Gastroesophageal sphincter (tissue), 2 donors: ENCODE measurements at regions not wholly inside any gene's neighbourhood (a gene's known extent, or its start where the extent isn't known, plus 50 kb on each side); places are given as distances from the start of the nearest gene placed in this dataset.

ENCODE experiments used
- POLR2A ChIP-seq, 2 donors: fragments of 450-650 bp; IDR thresholded peaks; one replicate each; pipeline ENCODE4 v1.6.1; 2017; ENCODE audit warnings: antibody characterized with exemption in 2 of 2, mild to moderate bottlenecking in 2 of 2, moderate library complexity in 1 of 2
- POLR2AphosphoS5 ChIP-seq: sonication (generic); formaldehyde crosslinking; IDR thresholded peaks from one replicate; pipeline ENCODE4 v1.6.1; 2017; ENCODE audit warnings: antibody characterized with exemption

DNA sequence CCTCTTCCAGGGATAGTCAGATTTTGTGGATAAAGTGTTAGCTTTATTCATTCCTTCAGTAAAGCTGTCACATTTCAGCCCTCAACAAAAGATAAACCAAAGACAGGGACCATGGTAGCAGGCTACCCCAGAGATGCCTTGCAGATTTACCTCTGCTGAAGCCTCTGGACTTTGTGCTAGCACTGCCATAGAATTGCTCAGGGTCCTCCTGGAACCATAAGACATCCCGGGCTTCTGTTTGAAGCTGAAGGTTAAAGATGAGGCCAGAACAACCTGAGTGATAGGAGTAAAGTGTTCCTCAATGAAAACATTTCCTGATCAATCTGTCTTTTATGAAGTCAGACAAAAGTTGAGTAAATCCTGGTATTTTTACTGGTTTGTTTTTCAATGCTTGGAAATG is 57.5 kb upstream of the ARL15 start:
- TF ChIP-seq POLR2A (IDR thresholded peaks at IDR 0.05) (no peak), POLR2AphosphoS5 (no peak)
